Activated T-cell treated with anti-CD3 and anti-CD28 coated beads for 48 hours (primary cell): ENCODE measurements at regions not wholly inside any gene's neighbourhood (a gene's known extent, or its start where the extent isn't known, plus 50 kb on each side); places are given as distances from the start of the nearest gene placed in this dataset.

Source experiments
- DNase-seq: peaks from one replicate; pipeline ENCODE4 v3.0.0-alpha.2; 2020; ENCODE audit warnings: low read depth

DNA sequence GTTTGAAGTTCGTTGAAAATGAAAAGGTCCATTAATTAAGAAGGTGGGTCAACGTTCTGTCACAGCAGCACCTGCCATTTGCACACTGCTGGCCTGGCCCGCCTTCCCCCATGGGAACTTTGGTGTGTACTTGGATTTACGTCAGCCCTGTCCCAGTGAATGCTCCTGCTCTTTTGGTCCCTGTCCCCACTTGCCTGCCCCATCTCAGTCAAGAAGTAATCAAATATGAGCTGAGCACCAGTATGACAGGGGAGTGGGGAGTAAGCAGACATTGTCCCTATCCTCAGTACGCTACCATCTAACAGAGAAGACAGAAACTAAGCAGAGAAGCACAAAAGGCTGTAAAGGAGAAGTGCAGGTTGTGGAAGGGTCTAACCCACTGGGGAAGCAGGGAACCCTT, 65.1 kb downstream of the SLC4A3 start:
- no peak for DNase-seq

GRCh38 chr2:219695145-219695709, 67.8 kb downstream of the SLC4A3 start:
- DNase-seq, result no peak

DNA sequence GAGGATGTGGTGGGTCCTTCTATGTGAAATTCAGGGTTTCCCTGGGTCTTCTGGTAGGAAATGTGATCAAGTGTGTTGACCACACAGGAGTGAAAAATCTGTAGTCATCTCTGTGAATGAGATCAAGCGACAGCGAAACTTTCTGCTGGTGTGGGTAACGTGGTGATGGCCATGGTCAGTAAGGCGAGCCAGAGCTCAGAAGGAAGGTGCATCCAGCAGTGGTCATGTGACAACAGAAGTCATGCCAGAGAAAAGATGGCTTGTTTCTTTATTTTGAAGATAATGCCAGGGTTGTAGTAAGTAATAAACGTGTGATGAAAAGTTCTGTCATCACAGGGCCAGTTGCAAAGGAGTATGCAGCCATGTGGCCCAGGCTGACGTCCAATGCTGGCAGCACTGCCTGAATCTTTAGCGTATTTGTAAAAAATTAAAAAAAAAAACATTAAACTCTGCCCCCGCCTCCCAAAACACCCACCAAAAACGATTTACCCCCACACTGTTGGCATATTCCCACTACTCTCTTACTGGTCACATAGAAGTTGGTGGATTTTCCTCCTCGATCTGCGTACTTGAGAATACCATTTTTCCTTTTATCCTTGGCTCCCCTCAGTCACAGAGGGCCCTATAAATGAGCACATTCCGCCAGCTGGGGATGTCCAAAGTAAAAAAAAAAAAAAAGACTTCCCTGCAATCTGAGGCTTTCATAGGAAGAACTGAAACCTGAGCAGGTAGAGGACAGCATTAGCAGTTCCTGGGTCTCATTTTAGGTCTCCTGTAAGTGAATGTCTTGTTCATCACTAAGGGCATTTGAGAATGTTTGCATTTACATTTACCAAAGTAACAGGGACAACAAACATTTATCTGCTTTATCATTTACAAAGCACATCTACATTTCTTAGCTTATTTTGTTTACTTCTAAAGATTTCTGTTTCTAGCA, 70.6 kb downstream of the SLC4A3 start:
- no peak for DNase-seq

DNA sequence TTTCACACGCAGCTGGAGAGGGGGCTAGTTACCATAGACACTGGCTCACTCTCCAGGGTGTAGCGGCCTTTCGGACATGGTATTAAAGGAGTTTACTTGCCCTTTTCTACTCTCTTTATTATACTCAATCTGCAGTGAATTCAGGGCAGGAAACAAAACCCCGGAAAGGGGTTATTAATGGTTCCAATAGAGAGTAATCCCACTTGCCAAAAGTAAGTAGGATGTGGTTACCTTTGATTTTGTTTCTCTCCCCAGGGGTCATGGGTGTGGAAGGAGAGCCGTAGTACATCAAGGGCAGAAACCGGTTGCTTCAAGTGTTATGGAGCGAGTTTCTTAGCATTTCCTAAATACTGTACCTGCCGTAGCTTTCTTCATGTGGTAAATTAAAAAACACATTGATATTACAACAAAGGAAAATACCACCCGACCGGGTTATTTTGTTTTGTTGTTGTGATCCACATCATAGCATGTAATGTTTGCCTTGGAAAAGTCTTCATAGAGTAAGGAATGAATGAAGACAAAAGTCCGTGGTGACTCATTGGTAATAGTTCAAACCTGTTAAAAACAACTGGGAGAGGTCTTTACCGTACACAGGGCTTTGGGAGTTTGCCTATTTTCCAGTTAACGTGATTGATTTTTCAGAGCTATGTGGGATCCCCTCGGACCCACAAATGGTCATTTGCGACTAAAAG, 71.5 kb downstream of the SLC4A3 start:
- DNase-seq, result no peak

- DNase-seq, result no peak
These were observed 72.0 kb downstream of the SLC4A3 start for GRCh38 chr2:219699440-219699821.

- DNase-seq, result no peak
These were observed 74.6 kb downstream of the SLC4A3 start for GRCh38 chr2:219701847-219702634.

- no peak for DNase-seq
These were observed 75.5 kb downstream of the SLC4A3 start for GRCh38 chr2:219702796-219703545.

DNA sequence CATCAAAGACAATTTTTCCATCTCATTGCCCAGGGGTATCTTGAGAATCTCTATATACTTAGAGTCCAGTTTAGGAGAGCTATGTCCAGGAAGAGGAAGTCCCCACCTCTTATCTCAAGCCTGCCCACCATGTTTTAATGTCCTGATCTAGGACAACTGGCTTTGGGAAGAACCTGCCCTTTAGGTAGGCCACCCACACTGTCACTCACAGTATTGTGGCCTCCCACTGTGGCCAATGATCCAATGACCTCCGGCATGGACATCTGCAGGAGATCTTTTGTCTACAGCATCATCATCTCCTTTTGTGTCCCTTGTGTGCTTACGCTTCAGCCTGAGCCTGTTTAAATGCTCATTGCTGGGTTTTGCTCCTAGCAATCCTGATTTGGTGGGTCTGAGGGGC, 77.4 kb downstream of the SLC4A3 start:
- DNase-seq, result no peak

DNA sequence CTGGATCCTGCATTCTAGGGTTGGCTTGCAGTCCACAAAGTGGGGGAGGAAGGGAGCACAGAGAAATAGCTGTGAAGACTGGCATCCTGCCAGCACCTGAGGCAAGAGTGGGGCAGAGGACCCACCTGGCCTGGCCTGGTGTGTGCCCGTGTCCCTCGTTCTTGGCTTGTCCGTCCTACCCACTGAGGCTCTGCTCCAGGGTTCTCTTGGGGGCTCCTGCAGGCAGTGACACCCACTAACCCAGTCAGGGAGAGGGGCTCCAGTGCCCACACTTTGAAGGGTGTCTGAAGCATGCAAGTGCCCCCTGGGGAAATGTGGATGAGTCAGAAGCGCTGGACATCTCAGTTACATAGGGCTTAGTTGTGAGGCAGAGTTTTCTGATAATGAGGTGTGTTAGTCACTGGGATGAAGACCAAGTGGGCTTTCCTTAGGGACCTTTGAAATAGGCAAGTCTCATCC, 79.4 kb downstream of the SLC4A3 start:
- DNase-seq, result no peak

DNA sequence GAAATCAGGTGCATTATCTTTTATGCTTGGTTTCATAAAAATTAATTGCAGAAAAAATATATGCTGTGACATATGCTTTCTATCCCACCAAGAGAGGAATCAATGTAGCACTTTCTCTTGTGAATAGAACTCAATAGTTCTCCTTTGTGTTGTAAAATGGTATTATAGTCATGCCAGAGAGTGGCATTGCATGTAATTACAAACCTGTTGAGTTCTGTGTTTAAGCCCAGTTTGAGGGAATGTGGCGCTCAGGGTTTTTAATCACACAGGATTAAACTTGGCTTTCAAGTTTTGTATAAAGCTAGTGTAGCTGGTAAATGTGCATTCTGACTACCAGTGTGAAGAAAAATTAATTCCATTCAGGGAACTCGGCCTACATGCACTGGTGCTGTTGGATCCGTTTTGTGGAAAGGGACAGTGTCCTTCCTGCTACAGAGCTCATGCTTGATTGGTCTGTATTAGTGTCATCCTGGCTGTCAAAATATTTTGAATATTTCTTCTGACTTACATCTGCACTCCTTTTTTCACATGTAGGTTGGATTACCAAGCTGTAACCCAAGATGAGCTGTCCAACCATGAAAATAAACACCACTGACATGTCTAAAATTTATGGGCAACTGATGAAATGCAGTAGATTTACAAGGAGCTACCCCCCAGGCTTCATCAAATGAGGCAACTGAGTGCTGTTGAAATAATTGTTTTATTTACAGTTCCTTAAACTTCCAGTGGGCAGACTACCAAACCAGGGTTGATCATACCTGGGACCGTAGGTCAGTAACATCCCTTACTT, 80.3 kb downstream of the SLC4A3 start:
- DNase-seq, result no peak

DNA sequence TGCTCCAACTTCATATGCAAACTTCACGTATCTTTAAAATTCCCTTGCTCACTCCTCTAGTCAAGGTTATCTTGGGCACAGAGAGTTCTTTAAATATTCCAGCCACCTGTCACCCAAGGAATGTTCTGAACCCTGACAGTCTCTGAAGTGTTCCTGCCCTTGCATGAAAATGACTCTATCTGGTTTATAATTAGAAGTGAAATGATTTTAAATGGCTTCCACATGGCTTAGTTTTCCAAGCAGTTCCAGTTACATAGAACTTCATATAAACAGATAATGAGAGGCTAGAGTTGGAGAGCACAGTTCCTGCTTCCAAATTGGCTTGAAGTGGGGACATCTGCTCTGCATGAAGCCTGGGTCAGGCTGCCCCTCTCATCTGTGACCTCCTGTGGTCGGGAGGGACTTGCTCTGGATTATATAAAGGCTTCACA, 81.9 kb downstream of the SLC4A3 start:
- no peak for DNase-seq

GRCh38 chr2:219713110-219713509, 85.7 kb downstream of the SLC4A3 start:
- DNase-seq, result no peak

DNA sequence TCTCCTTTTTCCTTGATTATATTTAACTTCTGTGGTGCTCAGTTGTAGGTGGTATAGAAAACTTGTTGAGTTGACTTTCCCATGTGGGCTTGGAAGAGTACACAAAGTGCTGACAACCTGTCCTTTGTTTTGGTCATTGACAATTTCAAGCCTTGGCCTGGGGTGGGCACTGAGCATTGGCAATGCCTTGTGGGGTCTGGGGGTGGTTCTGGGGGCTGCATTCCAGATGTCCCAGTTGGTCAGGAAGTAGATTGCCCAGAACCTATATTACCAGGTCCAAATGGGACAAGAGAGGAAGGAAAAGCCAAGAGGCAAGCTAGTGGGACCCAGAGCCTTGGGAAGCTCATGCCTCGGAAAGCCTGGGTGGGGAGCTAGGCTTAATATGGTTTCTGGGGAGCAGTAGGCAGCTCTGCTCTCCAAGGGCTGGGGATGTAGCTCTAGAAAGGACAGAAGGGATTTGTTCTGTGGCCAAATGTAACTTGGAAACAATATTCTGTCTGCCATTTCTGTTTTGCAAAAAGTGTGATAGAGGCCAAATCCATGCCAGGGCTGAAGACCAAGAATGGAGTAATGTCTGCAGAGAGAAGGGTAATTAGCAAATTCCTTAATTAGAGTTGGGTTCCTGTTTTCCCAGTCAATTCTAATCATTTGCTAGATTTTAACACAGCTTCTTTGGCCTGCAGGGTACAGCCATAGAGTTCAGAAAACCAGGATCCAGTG, 87.4 kb downstream of the SLC4A3 start:
- DNase-seq, result no peak

DNA sequence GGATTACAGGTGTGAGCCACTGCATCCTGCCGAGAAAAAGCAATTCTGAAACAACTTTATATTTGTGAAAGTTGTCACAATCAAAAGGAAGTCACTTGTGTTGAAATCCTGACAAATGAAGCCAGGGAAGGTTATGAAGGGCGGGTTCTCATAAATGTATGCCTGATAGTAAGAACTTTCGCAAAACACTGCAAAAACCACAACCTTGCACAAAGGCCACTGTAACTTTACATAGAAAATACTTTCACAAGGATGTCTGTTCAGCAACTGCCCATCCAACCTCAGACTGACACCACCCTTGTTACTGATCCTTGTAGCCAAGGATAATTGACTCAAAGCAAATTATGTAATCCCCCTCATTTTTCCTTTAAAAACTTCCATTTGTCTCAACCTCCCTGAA, 90.6 kb downstream of the SLC4A3 start:
- DNase-seq, result no peak

DNA sequence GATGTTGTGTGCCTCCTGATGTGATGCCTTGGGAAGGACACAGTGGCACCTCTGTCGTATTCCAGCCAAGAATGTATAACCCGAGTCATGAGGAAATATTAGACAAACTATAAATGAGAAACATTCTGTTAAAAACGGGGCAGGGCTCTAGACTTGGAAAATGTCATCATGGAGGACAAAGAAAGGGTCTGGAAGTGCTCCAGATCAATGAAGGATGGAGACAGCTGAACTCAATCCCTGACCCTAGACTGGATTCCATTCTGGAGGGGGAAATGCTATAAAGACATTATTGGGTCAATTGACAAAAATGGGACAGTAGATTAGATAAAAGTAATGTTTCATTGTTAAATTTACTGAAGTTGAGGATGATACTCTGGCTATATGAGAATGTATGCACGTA, 92.1 kb downstream of the SLC4A3 start:
- DNase-seq, result no peak

GRCh38 chr2:219720956-219721355, 93.5 kb downstream of the SLC4A3 start:
- no peak for DNase-seq

DNA sequence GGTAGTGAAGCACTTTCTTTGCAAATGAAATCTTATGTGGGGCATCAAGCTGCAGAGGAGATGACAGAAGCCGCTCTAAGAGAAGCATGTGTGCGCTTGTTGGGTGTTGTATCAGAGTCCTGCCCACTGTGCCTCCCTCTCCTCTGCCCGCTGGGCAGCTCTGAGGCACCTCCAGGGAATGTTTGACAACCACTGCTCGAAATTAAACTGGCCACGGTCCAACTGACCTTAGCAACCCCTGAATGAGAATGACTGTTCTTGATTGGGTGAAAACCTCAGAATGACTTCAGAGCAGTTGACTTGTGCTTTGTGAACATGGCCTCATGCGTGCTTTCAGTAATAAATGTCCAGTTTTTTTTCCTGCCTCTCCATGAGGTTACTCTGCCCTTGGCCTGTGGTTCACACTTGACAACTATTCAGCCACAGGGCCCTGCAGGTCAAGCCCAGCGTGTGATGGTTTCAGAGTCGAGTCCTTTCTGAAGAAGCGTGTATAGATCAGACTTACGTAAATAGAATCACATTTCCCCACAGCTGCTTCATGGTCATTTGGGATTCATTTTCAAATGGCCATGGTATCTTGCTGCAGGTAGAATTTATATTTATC, 94.9 kb downstream of the SLC4A3 start:
- DNase-seq, result no peak

DNA sequence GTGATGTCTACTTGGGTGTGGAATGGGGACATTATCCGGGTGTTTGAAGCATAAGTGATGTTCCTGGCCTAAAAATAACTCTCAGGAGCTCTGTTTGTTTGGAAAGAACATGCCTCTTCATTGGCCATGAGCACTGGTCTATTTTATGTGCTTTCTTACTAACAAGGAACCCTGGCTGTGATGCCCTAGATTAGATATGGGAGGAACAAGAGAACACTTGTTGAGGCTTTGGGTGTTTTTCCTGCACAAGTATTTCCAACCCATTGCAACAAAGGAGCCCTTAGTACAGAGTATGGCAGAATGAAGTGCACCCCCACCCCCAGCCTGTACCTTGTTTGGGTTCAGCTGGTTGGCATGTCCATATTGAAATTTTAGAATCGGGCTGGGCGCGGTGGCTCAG, 95.9 kb downstream of the SLC4A3 start:
- DNase-seq, result no peak

DNA sequence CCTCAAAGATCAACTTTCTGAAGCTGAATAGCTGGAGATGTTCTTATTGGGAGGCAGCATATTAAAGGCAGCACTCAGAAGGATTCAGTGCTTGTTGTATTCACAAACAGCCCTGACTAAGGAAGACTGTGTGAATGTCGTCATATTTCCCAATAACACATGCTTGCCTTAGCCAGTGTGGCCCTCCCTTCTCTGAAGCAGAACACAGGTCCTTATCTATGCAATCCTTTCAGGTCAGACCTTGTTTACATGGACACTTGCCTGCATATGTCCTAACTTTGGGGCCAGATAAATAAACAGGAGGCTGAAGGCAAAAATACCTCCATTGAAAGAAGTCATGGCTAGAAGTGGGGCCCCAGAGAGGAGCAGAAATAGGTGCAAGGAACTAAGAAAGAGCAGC, 97.2 kb downstream of the SLC4A3 start:
- no peak for DNase-seq

DNA sequence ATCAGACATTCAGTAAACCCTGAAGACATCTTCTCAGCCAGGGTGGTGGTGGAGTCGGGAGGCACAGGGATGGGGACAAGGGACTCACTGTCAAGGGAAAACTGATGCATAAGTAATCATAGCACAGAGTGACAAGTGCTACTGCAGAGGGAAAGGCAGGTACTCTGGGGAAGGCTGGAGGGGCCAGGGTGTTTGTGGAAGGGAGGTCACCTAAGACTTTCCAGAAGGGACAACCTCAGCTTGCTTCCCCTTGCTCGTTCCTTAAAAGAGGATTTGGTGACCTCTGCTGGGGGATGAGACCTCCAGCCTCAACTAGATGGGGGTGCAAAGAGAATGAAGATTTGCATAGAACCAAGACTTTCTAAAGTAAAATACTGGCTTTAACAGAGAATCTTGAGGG, 99.5 kb downstream of the SLC4A3 start:
- no peak for DNase-seq
